ENCODE measurements at regions not wholly inside any gene's neighbourhood (a gene's known extent, or its start where the extent isn't known, plus 50 kb on each side); places are given as distances from the start of the nearest gene placed in this dataset.

- TF ChIP-seq CTCF (IDR thresholded peaks at IDR 0.05; ENCODE audit: insufficient read depth, low read length, poor library complexity, severe bottlenecking) (no peak), EZH2phosphoT487 (conservative IDR thresholded peaks at IDR 0.05; ENCODE audit: low read length) (no peak)
These were observed 413.5 kb downstream of the ZNF516 start for GRCh38 chr18:76081536-76081935.
